HL-60 (cell line): ENCODE measurements at regions not wholly inside any gene's neighbourhood (a gene's known extent, or its start where the extent isn't known, plus 50 kb on each side); places are given as distances from the start of the nearest gene placed in this dataset.

Experiments
- CTCF ChIP-seq: IDR thresholded peaks from one replicate; pipeline ENCODE4 v1.5.1; 2011; ENCODE audit warnings: low read length, control low read depth, inconsistent platforms; ENCODE audit not compliant: insufficient read depth
- POLR2AphosphoS5 ChIP-seq: IDR thresholded peaks from 2 replicates; pipeline ENCODE4 v1.6.1; 2012; ENCODE audit warnings: low read depth

DNA sequence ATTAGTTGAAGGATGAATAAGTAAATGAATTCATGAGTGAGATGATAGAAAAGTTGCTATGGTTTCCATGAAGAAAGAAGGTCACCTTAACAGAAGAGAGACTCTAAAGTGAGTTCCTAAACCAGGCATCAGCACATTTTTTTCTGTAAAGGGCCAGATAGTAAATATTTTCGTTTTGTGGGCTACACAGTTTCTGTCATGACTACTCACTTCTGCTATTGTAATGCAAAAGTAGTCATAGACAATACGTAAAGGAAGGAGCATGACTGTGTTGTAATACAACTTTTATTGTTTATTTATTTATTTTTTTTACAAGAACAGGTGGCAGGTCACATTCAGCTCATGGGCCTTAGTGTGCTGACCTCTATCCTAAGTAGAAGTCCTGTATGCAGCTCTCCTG lies 426.1 kb upstream of the DYNLRB2 start:
- no peak for TF ChIP-seq CTCF
- TF ChIP-seq POLR2AphosphoS5: no peak
